Activated CD4-positive, alpha-beta T cell treated with anti-CD3 and anti-CD28 coated beads, Interleukin-2, amount 50 U/mL, for 48 hours (primary cell): ENCODE measurements at regions not wholly inside any gene's neighbourhood (a gene's known extent, or its start where the extent isn't known, plus 50 kb on each side); places are given as distances from the start of the nearest gene placed in this dataset.

Experiments used
- DNase-seq, 2 experiments: peaks; one replicate each; pipeline ENCODE4 v3.0.0-alpha.2; 2020

GRCh38 chr1:219520241-219520640 lies 92.7 kb downstream of the ZC3H11B start:
- no peak for DNase-seq

- no peak for DNase-seq
Measured at GRCh38 chr1:219518907-219519248, 94.0 kb downstream of the ZC3H11B start.

- no peak for DNase-seq
Measured at GRCh38 chr1:219518168-219518906, 94.6 kb downstream of the ZC3H11B start.

- DNase-seq = no peak
Measured at GRCh38 chr1:219517031-219517430, 95.9 kb downstream of the ZC3H11B start.

- no peak for DNase-seq
Measured at GRCh38 chr1:219514728-219515127, 98.2 kb downstream of the ZC3H11B start.

GRCh38 chr1:219507437-219507836 lies 105.5 kb downstream of the ZC3H11B start:
- DNase-seq = no peak

GRCh38 chr1:219506936-219507335 lies 106.0 kb downstream of the ZC3H11B start:
- DNase-seq = no peak

- no peak for DNase-seq
Measured at GRCh38 chr1:219506473-219506899, 106.4 kb downstream of the ZC3H11B start.

GRCh38 chr1:219505886-219506285 lies 107.0 kb downstream of the ZC3H11B start:
- DNase-seq = no peak

- DNase-seq = no peak
Measured at GRCh38 chr1:219503604-219504003, 109.3 kb downstream of the ZC3H11B start.

GRCh38 chr1:219500327-219500897 lies 112.5 kb downstream of the ZC3H11B start:
- DNase-seq = no peak

- no peak for DNase-seq
Measured at GRCh38 chr1:219498666-219499065, 114.2 kb downstream of the ZC3H11B start.

GRCh38 chr1:219495737-219496408 lies 117.0 kb downstream of the ZC3H11B start:
- DNase-seq = no peak

- no peak for DNase-seq
Measured at GRCh38 chr1:219492717-219493116, 120.2 kb downstream of the ZC3H11B start.

GRCh38 chr1:219490566-219490965 lies 122.3 kb downstream of the ZC3H11B start:
- DNase-seq = no peak

GRCh38 chr1:219489636-219490035 lies 123.3 kb downstream of the ZC3H11B start:
- DNase-seq = no peak

- DNase-seq = no peak
Measured at GRCh38 chr1:219488275-219488674, 124.6 kb downstream of the ZC3H11B start.

GRCh38 chr1:219483530-219483929 lies 129.4 kb downstream of the ZC3H11B start:
- DNase-seq = no peak

- no peak for DNase-seq
Measured at GRCh38 chr1:219480011-219480410, 132.9 kb downstream of the ZC3H11B start.

- DNase-seq = no peak
Measured at GRCh38 chr1:219478811-219479210, 134.1 kb downstream of the ZC3H11B start.

- no peak for DNase-seq
Measured at GRCh38 chr1:219477861-219478260, 135.0 kb downstream of the ZC3H11B start.

GRCh38 chr1:219476716-219477115 lies 136.2 kb downstream of the ZC3H11B start:
- DNase-seq = no peak

- no peak for DNase-seq
Measured at GRCh38 chr1:219476116-219476515, 136.8 kb downstream of the ZC3H11B start.

- no peak for DNase-seq
Measured at GRCh38 chr1:219472596-219472995, 140.3 kb downstream of the ZC3H11B start.
